LNCaP clone FGC (cell line): ENCODE measurements at regions not wholly inside any gene's neighbourhood (a gene's known extent, or its start where the extent isn't known, plus 50 kb on each side); places are given as distances from the start of the nearest gene placed in this dataset.

ENCODE experiments used
- DNase-seq: peaks from one replicate; pipeline ENCODE4 v3.0.0-alpha.2; 2011; ENCODE audit warnings: low read depth
- H3K4me3 ChIP-seq: 2 replicates; pipeline ENCODE4 v1.5.1; 2011; ENCODE audit warnings: mild to moderate bottlenecking, low read depth, low read length, control low read depth
- TF ChIP-seq, protein P1 (sequence below): IDR thresholded peaks from 2 replicates; pipeline ENCODE4 v1.5.1; 2012; ENCODE audit warnings: mild to moderate bottlenecking; ENCODE audit not compliant: control insufficient read depth, insufficient read depth; ENCODE audit errors: extremely low read depth

DNA sequence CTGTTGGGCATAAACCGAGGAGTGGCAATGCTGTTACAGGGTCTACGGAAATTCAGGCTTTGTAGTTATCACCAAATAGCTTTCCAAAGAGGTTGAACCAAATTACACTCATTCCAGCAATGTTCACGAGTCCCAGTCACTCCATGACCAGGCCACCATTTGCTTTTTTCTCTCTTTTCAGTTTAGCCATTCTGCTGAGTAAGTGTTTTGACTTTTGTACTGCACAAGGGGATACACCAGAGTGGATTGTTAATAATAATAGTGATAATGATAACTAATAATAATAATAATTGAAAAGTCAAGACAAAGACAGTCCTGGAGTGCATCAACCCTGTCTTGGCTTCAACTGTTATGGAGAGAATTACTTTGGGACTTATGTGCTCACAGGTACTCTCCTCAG lies 343.5 kb downstream of the AACS start:
- DNase-seq = no peak
- TF ChIP-seq, protein P1, sequence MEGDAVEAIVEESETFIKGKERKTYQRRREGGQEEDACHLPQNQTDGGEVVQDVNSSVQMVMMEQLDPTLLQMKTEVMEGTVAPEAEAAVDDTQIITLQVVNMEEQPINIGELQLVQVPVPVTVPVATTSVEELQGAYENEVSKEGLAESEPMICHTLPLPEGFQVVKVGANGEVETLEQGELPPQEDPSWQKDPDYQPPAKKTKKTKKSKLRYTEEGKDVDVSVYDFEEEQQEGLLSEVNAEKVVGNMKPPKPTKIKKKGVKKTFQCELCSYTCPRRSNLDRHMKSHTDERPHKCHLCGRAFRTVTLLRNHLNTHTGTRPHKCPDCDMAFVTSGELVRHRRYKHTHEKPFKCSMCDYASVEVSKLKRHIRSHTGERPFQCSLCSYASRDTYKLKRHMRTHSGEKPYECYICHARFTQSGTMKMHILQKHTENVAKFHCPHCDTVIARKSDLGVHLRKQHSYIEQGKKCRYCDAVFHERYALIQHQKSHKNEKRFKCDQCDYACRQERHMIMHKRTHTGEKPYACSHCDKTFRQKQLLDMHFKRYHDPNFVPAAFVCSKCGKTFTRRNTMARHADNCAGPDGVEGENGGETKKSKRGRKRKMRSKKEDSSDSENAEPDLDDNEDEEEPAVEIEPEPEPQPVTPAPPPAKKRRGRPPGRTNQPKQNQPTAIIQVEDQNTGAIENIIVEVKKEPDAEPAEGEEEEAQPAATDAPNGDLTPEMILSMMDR = no peak
- H3K4me3 ChIP-seq = no peak overlapping the region

- DNase-seq = no peak
- no peak overlapping the region for H3K4me3 ChIP-seq
- TF ChIP-seq, protein P1 = no peak
Observed at GRCh38 chr12:125412506-125412905, 347.3 kb downstream of the AACS start.

DNA sequence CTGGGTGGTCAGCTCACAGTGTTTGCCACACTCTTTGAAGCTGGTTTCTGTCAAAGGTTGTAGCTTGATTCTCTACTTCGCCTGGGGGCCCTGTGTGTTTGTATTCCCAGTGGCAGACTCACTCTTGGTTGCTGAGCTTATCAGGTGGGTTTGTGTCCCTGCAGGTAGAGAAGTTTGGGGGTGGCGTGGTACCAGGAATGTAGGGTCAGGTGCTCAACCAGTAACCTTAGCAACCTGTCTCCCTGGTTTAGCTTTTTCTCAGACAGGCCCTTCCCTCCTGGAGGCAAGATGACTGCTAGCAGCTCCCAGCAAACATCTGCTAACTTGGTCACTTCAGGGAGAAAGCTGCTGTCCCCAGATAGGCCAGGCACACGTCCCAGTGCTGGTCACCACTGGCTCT lies 352.2 kb downstream of the AACS start:
- no peak overlapping the region for H3K4me3 ChIP-seq
- no peak for DNase-seq
- TF ChIP-seq, protein P1 = no peak

- no peak for DNase-seq
- TF ChIP-seq, protein P1 = no peak
- no peak overlapping the region for H3K4me3 ChIP-seq
Observed at GRCh38 chr12:125418902-125419564, 353.8 kb downstream of the AACS start.

DNA sequence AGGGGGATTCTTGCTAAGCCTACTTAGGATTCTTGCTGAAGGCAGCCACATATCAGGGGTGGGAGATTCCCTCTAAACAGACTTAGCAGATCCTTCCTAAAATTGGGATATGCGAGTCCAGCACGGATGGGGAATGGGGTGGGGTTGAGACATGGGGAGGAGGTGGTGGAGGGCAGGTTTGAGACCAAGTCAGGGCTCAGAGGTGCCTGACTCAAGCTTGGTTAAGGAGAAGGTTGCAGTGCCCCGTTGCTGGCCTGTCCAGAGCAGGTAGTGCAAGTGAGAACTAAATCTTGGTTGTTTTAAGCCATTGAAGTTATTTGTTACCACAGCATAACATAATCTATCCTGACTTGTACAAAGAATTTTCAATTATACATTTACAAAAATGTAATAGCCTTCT lies 359.7 kb downstream of the AACS start:
- TF ChIP-seq, protein P1 = no peak
- DNase-seq = no peak
- H3K4me3 ChIP-seq = no peak overlapping the region

DNA sequence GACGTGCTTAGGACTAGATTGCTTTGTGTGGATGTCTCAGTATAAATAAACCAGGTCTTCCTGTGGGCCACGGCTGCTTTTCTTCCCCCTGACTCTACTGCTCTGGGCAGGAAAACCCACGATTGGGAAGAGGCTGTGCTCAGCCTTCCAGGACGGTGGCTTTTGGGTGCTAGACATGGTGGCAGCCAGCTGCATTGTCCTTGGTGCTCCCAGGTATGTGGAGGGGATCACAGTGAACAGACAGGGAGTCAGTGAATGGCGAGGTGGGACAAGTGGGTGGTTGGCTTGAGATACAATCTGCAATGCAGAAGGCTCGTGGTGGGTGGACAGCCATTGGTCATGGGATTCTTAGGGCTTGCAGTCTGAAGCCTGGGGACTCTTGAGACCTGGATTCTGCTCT lies 366.3 kb downstream of the AACS start:
- no peak overlapping the region for H3K4me3 ChIP-seq
- DNase-seq = no peak
- TF ChIP-seq, protein P1 = no peak

- DNase-seq = no peak
- TF ChIP-seq, protein P1 = no peak
- no peak overlapping the region for H3K4me3 ChIP-seq
Observed at GRCh38 chr12:125434131-125434530, 368.9 kb downstream of the AACS start.
